ENCODE measurements at regions not wholly inside any gene's neighbourhood (a gene's known extent, or its start where the extent isn't known, plus 50 kb on each side); places are given as distances from the start of the nearest gene placed in this dataset.
A peak's percentile ranks its signal among the peaks of the same experiment; 100 is the strongest.

GRCh38 chr16:5916711-5917191 lies 819.2 kb upstream of the EEF2KMT start:
- no peaks in the 10 kb centered on the region; the same call in 1 of the 2 replicates for H3K36me3 ChIP-seq (ENCODE audit: insufficient read depth)
- H3K27ac Mint-ChIP-seq: no peak overlapping the region
- no peaks in the 10 kb centered on the region for H4K20me1 ChIP-seq (replicated peaks; ENCODE audit: insufficient read depth)
- no peaks in the 10 kb centered on the region for H3K79me2 ChIP-seq (replicated peaks; ENCODE audit: insufficient read depth)
- peaks cover 38% of the 10 kb centered on the region for H3K4me1 Mint-ChIP-seq
- H3K4me1 ChIP-seq (ENCODE audit: insufficient read depth): peaks cover 7% of the 10 kb centered on the region; the same call in 1 of the 2 replicates
- no peaks in the 10 kb centered on the region for H3K9me3 Mint-ChIP-seq
- DNase-seq (ENCODE audit: low spot score) (peak; percentile 17), ATAC-seq (peak; percentile 68)
- H3K9me2 ChIP-seq (ENCODE audit: insufficient read depth): no peaks in the 10 kb centered on the region
- no peak overlapping the region for H2AFZ ChIP-seq
- peaks cover 6% of the 10 kb centered on the region for H3K27me3 Mint-ChIP-seq (ENCODE audit: insufficient read depth, low read depth, poor library complexity)
- H3F3A ChIP-seq (replicated peaks; ENCODE audit: low read depth): no peaks in the 10 kb centered on the region
- no peak overlapping the region for H3K4me3 ChIP-seq
- TF ChIP-seq CREB1 (CRISPR knock-in tag; IDR thresholded peaks at IDR 0.05; ENCODE audit: low read depth): no peak
- no peak overlapping the region for H3K4me3 Mint-ChIP-seq
- H3K27me3 ChIP-seq (ENCODE audit: insufficient read depth): no peaks in the 10 kb centered on the region
- no peak overlapping the region for H3K27ac ChIP-seq (ENCODE audit: low read depth)
- H3K4me2 ChIP-seq: no peak overlapping the region; the same call in 1 of the 2 replicates
- H3K36me3 Mint-ChIP-seq (ENCODE audit: low read depth): no peaks in the 10 kb centered on the region

GRCh38 chr16:5911241-5911640 lies 813.6 kb upstream of the EEF2KMT start:
- ATAC-seq: no peak
- TF ChIP-seq ZNF114 (CRISPR knock-in tag; IDR thresholded peaks at IDR 0.05) (no peak), NANOG (IDR thresholded peaks at IDR 0.05; ENCODE audit: borderline replicate concordance) (no peak), EZH2phosphoT487 (IDR thresholded peaks at IDR 0.05; ENCODE audit: unreplicated experiment) (no peak), EZH2 (IDR thresholded peaks at IDR 0.05; ENCODE audit: low read depth, unreplicated experiment) (no peak), ETS1 (IDR thresholded peaks at IDR 0.05) (no peak), CREB1 (CRISPR knock-in tag; IDR thresholded peaks at IDR 0.05; ENCODE audit: low read depth) (no peak)
- TF ChIP-seq, protein P1, sequence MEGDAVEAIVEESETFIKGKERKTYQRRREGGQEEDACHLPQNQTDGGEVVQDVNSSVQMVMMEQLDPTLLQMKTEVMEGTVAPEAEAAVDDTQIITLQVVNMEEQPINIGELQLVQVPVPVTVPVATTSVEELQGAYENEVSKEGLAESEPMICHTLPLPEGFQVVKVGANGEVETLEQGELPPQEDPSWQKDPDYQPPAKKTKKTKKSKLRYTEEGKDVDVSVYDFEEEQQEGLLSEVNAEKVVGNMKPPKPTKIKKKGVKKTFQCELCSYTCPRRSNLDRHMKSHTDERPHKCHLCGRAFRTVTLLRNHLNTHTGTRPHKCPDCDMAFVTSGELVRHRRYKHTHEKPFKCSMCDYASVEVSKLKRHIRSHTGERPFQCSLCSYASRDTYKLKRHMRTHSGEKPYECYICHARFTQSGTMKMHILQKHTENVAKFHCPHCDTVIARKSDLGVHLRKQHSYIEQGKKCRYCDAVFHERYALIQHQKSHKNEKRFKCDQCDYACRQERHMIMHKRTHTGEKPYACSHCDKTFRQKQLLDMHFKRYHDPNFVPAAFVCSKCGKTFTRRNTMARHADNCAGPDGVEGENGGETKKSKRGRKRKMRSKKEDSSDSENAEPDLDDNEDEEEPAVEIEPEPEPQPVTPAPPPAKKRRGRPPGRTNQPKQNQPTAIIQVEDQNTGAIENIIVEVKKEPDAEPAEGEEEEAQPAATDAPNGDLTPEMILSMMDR (conservative IDR thresholded peaks at IDR 0.05; ENCODE audit: low read depth in 2 of 2): no peak
- TF ChIP-seq, protein P2, sequence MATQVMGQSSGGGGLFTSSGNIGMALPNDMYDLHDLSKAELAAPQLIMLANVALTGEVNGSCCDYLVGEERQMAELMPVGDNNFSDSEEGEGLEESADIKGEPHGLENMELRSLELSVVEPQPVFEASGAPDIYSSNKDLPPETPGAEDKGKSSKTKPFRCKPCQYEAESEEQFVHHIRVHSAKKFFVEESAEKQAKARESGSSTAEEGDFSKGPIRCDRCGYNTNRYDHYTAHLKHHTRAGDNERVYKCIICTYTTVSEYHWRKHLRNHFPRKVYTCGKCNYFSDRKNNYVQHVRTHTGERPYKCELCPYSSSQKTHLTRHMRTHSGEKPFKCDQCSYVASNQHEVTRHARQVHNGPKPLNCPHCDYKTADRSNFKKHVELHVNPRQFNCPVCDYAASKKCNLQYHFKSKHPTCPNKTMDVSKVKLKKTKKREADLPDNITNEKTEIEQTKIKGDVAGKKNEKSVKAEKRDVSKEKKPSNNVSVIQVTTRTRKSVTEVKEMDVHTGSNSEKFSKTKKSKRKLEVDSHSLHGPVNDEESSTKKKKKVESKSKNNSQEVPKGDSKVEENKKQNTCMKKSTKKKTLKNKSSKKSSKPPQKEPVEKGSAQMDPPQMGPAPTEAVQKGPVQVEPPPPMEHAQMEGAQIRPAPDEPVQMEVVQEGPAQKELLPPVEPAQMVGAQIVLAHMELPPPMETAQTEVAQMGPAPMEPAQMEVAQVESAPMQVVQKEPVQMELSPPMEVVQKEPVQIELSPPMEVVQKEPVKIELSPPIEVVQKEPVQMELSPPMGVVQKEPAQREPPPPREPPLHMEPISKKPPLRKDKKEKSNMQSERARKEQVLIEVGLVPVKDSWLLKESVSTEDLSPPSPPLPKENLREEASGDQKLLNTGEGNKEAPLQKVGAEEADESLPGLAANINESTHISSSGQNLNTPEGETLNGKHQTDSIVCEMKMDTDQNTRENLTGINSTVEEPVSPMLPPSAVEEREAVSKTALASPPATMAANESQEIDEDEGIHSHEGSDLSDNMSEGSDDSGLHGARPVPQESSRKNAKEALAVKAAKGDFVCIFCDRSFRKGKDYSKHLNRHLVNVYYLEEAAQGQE (IDR thresholded peaks at IDR 0.05; ENCODE audit: unreplicated experiment): no peak
- TF ChIP-seq, protein P3, sequence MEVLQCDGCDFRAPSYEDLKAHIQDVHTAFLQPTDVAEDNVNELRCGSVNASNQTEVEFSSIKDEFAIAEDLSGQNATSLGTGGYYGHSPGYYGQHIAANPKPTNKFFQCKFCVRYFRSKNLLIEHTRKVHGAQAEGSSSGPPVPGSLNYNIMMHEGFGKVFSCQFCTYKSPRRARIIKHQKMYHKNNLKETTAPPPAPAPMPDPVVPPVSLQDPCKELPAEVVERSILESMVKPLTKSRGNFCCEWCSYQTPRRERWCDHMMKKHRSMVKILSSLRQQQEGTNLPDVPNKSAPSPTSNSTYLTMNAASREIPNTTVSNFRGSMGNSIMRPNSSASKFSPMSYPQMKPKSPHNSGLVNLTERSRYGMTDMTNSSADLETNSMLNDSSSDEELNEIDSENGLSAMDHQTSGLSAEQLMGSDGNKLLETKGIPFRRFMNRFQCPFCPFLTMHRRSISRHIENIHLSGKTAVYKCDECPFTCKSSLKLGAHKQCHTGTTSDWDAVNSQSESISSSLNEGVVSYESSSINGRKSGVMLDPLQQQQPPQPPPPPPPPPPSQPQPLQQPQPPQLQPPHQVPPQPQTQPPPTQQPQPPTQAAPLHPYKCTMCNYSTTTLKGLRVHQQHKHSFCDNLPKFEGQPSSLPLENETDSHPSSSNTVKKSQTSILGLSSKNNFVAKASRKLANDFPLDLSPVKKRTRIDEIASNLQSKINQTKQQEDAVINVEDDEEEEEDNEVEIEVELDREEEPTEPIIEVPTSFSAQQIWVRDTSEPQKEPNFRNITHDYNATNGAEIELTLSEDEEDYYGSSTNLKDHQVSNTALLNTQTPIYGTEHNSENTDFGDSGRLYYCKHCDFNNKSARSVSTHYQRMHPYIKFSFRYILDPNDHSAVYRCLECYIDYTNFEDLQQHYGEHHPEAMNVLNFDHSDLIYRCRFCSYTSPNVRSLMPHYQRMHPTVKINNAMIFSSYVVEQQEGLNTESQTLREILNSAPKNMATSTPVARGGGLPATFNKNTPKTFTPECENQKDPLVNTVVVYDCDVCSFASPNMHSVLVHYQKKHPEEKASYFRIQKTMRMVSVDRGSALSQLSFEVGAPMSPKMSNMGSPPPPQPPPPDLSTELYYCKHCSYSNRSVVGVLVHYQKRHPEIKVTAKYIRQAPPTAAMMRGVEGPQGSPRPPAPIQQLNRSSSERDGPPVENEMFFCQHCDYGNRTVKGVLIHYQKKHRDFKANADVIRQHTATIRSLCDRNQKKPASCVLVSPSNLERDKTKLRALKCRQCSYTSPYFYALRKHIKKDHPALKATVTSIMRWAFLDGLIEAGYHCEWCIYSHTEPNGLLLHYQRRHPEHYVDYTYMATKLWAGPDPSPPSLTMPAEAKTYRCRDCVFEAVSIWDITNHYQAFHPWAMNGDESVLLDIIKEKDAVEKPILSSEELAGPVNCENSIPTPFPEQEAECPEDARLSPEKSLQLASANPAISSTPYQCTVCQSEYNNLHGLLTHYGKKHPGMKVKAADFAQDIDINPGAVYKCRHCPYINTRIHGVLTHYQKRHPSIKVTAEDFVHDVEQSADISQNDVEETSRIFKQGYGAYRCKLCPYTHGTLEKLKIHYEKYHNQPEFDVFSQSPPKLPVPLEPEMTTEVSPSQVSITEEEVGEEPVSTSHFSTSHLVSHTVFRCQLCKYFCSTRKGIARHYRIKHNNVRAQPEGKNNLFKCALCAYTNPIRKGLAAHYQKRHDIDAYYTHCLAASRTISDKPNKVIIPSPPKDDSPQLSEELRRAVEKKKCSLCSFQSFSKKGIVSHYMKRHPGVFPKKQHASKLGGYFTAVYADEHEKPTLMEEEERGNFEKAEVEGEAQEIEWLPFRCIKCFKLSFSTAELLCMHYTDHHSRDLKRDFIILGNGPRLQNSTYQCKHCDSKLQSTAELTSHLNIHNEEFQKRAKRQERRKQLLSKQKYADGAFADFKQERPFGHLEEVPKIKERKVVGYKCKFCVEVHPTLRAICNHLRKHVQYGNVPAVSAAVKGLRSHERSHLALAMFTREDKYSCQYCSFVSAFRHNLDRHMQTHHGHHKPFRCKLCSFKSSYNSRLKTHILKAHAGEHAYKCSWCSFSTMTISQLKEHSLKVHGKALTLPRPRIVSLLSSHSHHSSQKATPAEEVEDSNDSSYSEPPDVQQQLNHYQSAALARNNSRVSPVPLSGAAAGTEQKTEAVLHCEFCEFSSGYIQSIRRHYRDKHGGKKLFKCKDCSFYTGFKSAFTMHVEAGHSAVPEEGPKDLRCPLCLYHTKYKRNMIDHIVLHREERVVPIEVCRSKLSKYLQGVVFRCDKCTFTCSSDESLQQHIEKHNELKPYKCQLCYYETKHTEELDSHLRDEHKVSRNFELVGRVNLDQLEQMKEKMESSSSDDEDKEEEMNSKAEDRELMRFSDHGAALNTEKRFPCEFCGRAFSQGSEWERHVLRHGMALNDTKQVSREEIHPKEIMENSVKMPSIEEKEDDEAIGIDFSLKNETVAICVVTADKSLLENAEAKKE (CRISPR knock-in tag; IDR thresholded peaks at IDR 0.05): no peak

More at GRCh38 chr16:5911241-5911640, 813.6 kb upstream of the EEF2KMT start:
- no peaks in the 10 kb centered on the region for H4K20me1 ChIP-seq (replicated peaks; ENCODE audit: insufficient read depth)
- no peaks in the 10 kb centered on the region for H3K79me2 ChIP-seq (replicated peaks; ENCODE audit: insufficient read depth)
- H3K27me3 ChIP-seq (ENCODE audit: insufficient read depth): no peaks in the 10 kb centered on the region
- Mint-ChIP-seq H3K4me3 (no peak overlapping the region), H3K27ac (no peak overlapping the region), H3K4me1 (peaks cover 5% of the 10 kb centered on the region), H3K36me3 (ENCODE audit: low read depth) (no peaks in the 10 kb centered on the region), H3K27me3 (ENCODE audit: insufficient read depth, low read depth, poor library complexity) (peaks cover 4% of the 10 kb centered on the region), H3K9me3 (no peaks in the 10 kb centered on the region)
- H3K27ac ChIP-seq (ENCODE audit: low read depth): no peak overlapping the region
- peaks cover 2% of the 10 kb centered on the region; the same call in 1 of the 2 replicates for H3K4me1 ChIP-seq (ENCODE audit: insufficient read depth)
- H3K36me3 ChIP-seq (ENCODE audit: insufficient read depth): no peaks in the 10 kb centered on the region
- H3K4me2 ChIP-seq: no peak overlapping the region
- no peak for DNase-seq (ENCODE audit: low spot score)
- H3K4me3 ChIP-seq: no peak overlapping the region
- H3F3A ChIP-seq (replicated peaks; ENCODE audit: low read depth): no peaks in the 10 kb centered on the region
- H2AFZ ChIP-seq: no peak overlapping the region
- H3K9me2 ChIP-seq (ENCODE audit: insufficient read depth): no peaks in the 10 kb centered on the region
